ENCODE measurements at regions not wholly inside any gene's neighbourhood (a gene's known extent, or its start where the extent isn't known, plus 50 kb on each side); places are given as distances from the start of the nearest gene placed in this dataset.
A peak's percentile ranks its signal among the peaks of the same experiment; 100 is the strongest.

DNA sequence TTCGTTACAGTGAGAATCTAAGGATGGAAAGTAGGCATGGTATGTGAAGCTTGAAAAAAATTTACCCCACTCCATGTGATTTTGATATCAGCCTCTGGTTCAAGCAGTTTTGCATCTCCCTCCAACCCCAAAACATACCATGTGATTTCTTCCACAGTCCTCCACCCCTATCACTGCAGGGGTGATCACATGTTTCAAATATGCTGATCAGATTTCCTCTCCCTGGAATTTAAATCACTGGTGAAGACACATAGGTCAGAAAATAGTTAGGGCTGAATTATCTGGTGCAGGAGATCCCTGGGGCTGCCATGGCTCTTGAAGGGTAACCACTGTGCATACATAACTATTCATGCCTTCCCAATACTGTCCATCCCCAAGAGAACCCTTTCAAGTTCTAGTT, 119.7 kb upstream of the THRB start (continued):
- TF ChIP-seq, protein P1, sequence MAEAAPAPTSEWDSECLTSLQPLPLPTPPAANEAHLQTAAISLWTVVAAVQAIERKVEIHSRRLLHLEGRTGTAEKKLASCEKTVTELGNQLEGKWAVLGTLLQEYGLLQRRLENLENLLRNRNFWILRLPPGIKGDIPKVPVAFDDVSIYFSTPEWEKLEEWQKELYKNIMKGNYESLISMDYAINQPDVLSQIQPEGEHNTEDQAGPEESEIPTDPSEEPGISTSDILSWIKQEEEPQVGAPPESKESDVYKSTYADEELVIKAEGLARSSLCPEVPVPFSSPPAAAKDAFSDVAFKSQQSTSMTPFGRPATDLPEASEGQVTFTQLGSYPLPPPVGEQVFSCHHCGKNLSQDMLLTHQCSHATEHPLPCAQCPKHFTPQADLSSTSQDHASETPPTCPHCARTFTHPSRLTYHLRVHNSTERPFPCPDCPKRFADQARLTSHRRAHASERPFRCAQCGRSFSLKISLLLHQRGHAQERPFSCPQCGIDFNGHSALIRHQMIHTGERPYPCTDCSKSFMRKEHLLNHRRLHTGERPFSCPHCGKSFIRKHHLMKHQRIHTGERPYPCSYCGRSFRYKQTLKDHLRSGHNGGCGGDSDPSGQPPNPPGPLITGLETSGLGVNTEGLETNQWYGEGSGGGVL (tag by site-specific recombination; IDR thresholded peaks at IDR 0.05), result no peak

DNA sequence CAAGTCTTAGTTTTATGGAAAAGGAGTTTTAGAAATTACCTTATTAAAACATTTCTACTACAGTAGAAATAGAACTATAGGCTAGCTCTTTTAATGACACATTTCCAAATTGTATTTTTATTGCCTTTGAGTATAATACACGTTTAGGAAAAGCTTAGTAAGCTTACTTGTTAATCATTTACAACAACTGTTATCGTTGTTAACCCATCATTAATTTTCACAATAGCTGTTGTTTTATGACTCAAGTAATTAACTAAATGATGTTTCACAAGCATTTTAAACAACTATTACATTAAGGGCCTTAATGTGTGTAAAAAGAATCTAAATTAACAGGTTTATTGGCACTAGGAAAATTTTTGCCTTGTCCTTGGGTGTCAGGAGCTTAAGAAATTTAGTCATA, 120.5 kb upstream of the THRB start:
- Histone ChIP-seq H3K4me1 (ENCODE audit: control insufficient read depth, insufficient read depth, low read length) (no peaks in the 10 kb centered on the region), H3K27ac (ENCODE audit: extremely low read depth, low read depth, low read length) (no peak overlapping the region), H3K4me3 (ENCODE audit: low read depth, low read length) (no peak overlapping the region), H3K36me3 (ENCODE audit: control insufficient read depth in 2 of 2, insufficient read depth in 1 of 2, low read length in 2 of 2) (no peaks in the 10 kb centered on the region), H3K9me3 (ENCODE audit: control insufficient read depth, insufficient read depth, low read depth, low read length) (no peaks in the 10 kb centered on the region)
- POLR2A ChIA-PET, result no interaction called here
- CTCF ChIA-PET, result no interaction called here
- TF ChIP-seq OSR2 (tag by site-specific recombination; IDR thresholded peaks at IDR 0.05) (0 out of 2 replicates have a peak, but pooled peaks have one; percentile 39), BCL11B (tag by site-specific recombination; IDR thresholded peaks at IDR 0.05; ENCODE audit: low read depth) (0 out of 2 replicates have a peak, but pooled peaks have one; percentile 46), ZNF747 (tag by site-specific recombination; IDR thresholded peaks at IDR 0.05) (no peak), SP7 (tag by site-specific recombination; IDR thresholded peaks at IDR 0.05) (0 out of 2 replicates have a peak, but pooled peaks have one; percentile 41)
- TF ChIP-seq, protein P2, sequence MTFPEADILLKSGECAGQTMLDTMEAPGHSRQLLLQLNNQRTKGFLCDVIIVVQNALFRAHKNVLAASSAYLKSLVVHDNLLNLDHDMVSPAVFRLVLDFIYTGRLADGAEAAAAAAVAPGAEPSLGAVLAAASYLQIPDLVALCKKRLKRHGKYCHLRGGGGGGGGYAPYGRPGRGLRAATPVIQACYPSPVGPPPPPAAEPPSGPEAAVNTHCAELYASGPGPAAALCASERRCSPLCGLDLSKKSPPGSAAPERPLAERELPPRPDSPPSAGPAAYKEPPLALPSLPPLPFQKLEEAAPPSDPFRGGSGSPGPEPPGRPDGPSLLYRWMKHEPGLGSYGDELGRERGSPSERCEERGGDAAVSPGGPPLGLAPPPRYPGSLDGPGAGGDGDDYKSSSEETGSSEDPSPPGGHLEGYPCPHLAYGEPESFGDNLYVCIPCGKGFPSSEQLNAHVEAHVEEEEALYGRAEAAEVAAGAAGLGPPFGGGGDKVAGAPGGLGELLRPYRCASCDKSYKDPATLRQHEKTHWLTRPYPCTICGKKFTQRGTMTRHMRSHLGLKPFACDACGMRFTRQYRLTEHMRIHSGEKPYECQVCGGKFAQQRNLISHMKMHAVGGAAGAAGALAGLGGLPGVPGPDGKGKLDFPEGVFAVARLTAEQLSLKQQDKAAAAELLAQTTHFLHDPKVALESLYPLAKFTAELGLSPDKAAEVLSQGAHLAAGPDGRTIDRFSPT (tag by site-specific recombination; IDR thresholded peaks at IDR 0.05), result no peak
- TF ChIP-seq, protein P3, sequence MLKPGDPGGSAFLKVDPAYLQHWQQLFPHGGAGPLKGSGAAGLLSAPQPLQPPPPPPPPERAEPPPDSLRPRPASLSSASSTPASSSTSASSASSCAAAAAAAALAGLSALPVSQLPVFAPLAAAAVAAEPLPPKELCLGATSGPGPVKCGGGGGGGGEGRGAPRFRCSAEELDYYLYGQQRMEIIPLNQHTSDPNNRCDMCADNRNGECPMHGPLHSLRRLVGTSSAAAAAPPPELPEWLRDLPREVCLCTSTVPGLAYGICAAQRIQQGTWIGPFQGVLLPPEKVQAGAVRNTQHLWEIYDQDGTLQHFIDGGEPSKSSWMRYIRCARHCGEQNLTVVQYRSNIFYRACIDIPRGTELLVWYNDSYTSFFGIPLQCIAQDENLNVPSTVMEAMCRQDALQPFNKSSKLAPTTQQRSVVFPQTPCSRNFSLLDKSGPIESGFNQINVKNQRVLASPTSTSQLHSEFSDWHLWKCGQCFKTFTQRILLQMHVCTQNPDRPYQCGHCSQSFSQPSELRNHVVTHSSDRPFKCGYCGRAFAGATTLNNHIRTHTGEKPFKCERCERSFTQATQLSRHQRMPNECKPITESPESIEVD (tag by site-specific recombination; IDR thresholded peaks at IDR 0.05), result peak; percentile 77

DNA sequence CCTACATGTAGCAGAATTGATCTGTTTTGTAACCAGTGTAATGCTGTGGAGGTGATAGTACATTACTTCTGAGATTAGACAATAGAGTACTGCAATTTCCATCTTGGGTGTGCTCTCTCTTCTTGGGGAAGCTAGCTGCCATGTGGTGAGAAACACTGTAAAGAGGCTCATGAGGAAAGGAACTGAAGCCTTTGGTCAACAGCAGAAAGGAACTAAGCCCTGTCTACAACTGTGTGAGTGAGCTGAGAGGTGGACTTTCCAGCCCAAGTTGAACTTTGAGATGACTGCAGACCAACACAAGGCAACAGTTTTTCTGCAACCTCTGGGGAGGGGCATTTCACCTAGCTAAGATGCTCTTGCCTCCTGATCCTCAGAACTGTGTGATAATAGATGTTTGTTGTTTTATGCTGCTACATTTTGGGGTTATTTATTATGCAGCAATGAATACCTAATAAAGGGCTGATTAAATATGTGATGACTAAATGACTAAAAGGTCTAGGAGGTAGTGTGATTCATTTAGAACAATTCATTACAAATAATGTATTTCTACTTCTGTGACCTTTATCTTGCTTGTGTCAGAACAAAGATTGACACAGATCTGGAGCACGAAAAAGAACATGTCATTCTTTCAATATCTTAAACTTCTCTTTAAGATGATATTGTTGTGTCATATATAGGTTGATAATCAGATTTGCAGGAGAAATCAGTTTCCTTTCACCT, 121.6 kb upstream of the THRB start:
- no peaks in the 10 kb centered on the region for H3K4me1 ChIP-seq (ENCODE audit: control insufficient read depth, insufficient read depth, low read length)
- ChIA-PET CTCF (no interaction called here), POLR2A (no interaction called here)
- H3K9me3 ChIP-seq (ENCODE audit: control insufficient read depth, insufficient read depth, low read depth, low read length), result no peaks in the 10 kb centered on the region
- no peak for TF ChIP-seq ZNF223 (tag by site-specific recombination; IDR thresholded peaks at IDR 0.05)
- TF ChIP-seq YY1 (tag by site-specific recombination; IDR thresholded peaks at IDR 0.05), result no peak
- TF ChIP-seq ZNF48 (tag by site-specific recombination; IDR thresholded peaks at IDR 0.05), result no peak
- TF ChIP-seq ZNF324 (tag by site-specific recombination; IDR thresholded peaks at IDR 0.05), result no peak
- TF ChIP-seq ZFP3 (tag by site-specific recombination; IDR thresholded peaks at IDR 0.05; ENCODE audit: low read depth), result no peak
- no peak for TF ChIP-seq ZNF302 (tag by site-specific recombination; IDR thresholded peaks at IDR 0.05; ENCODE audit: low read depth)
- TF ChIP-seq, protein P4, sequence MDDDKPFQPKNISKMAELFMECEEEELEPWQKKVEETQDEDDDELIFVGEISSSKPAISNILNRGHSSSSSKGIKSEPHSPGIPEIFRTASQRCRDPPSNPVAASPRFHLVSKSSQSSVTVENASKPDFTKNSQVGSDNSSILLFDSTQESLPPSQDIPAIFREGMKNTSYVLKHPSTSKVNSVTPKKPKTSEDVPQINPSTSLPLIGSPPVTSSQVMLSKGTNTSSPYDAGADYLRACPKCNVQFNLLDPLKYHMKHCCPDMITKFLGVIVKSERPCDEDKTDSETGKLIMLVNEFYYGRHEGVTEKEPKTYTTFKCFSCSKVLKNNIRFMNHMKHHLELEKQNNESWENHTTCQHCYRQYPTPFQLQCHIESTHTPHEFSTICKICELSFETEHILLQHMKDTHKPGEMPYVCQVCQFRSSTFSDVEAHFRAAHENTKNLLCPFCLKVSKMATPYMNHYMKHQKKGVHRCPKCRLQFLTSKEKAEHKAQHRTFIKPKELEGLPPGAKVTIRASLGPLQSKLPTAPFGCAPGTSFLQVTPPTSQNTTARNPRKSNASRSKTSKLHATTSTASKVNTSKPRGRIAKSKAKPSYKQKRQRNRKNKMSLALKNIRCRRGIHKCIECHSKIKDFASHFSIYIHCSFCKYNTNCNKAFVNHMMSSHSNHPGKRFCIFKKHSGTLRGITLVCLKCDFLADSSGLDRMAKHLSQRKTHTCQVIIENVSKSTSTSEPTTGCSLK (tag by site-specific recombination; IDR thresholded peaks at IDR 0.05), result no peak
- TF ChIP-seq GLIS1 (tag by site-specific recombination; IDR thresholded peaks at IDR 0.05), result no peak
- TF ChIP-seq KLF8 (tag by site-specific recombination; IDR thresholded peaks at IDR 0.05), result no peak
- TF ChIP-seq ZNF350 (tag by site-specific recombination; IDR thresholded peaks at IDR 0.05), result no peak
- TF ChIP-seq, protein P5, sequence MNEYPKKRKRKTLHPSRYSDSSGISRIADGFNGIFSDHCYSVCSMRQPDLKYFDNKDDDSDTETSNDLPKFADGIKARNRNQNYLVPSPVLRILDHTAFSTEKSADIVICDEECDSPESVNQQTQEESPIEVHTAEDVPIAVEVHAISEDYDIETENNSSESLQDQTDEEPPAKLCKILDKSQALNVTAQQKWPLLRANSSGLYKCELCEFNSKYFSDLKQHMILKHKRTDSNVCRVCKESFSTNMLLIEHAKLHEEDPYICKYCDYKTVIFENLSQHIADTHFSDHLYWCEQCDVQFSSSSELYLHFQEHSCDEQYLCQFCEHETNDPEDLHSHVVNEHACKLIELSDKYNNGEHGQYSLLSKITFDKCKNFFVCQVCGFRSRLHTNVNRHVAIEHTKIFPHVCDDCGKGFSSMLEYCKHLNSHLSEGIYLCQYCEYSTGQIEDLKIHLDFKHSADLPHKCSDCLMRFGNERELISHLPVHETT (tag by site-specific recombination; IDR thresholded peaks at IDR 0.05), result no peak
- TF ChIP-seq SP2 (tag by site-specific recombination; IDR thresholded peaks at IDR 0.05), result no peak
- TF ChIP-seq ZNF175 (tag by site-specific recombination; IDR thresholded peaks at IDR 0.05), result no peak
- H3K36me3 ChIP-seq (ENCODE audit: control insufficient read depth in 2 of 2, insufficient read depth in 1 of 2, low read length in 2 of 2), result no peaks in the 10 kb centered on the region
- H3K4me3 ChIP-seq (ENCODE audit: low read depth, low read length), result no peak overlapping the region
- no peak overlapping the region for H3K27ac ChIP-seq (ENCODE audit: extremely low read depth, low read depth, low read length)

Data from HEK293 (cell line).